Fibroblast of lung (primary cell): ENCODE measurements at regions not wholly inside any gene's neighbourhood (a gene's known extent, or its start where the extent isn't known, plus 50 kb on each side); places are given as distances from the start of the nearest gene placed in this dataset.

ENCODE experiments used
- CTCF ChIP-seq, 2 donors: IDR thresholded peaks in 1 of 2; conservative IDR thresholded peaks in 1 of 2; 1 replicate in 1 of 2; 2 replicates in 1 of 2; pipeline ENCODE4 v1.5.1; 2011 to 2012; ENCODE audit warnings: low read length in 2 of 2, control low read depth in 1 of 2, inconsistent platforms in 1 of 2, low read depth in 1 of 2, mild to moderate bottlenecking in 1 of 2
- EZH2 ChIP-seq: IDR thresholded peaks from 2 replicates; pipeline ENCODE4 v1.5.1; 2012; ENCODE audit warnings: low read length, control low read depth, mild to moderate bottlenecking; ENCODE audit errors: missing control alignments

- TF ChIP-seq EZH2: no peak
- no peak for TF ChIP-seq CTCF (conservative IDR thresholded peaks at IDR 0.05 in 1 of 2, IDR thresholded peaks at IDR 0.05 in 1 of 2; ENCODE audit: low read depth in 1 of 2, low read length in 2 of 2)
Measured at GRCh38 chr6:103826209-103826608, 1033.5 kb downstream of the HACE1 start.
